ENCODE measurements at regions not wholly inside any gene's neighbourhood (a gene's known extent, or its start where the extent isn't known, plus 50 kb on each side); places are given as distances from the start of the nearest gene placed in this dataset.

GRCh38 chr4:66091786-66092185, 421.5 kb upstream of the EPHA5 start:
- no peaks in the 10 kb centered on the region for H3K27me3 ChIP-seq (ENCODE audit: control insufficient read depth, insufficient read depth, low read length)
- H3K4me3 ChIP-seq (ENCODE audit: low read depth, low read length): no peak overlapping the region
- no peak overlapping the region for H3K9ac ChIP-seq (ENCODE audit: low read depth, low read length)
- H3K4me1 ChIP-seq (ENCODE audit: control insufficient read depth, insufficient read depth, low read length): no peaks in the 10 kb centered on the region
- no peaks in the 10 kb centered on the region for H3K36me3 ChIP-seq (ENCODE audit: control insufficient read depth, insufficient read depth, low read length)
- no peaks in the 10 kb centered on the region for H3K9me3 ChIP-seq (ENCODE audit: control insufficient read depth, insufficient read depth, low read length)

GRCh38 chr4:66073961-66074360, 403.7 kb upstream of the EPHA5 start:
- no peak overlapping the region for H3K4me3 ChIP-seq (ENCODE audit: low read depth, low read length)
- no peaks in the 10 kb centered on the region for H3K36me3 ChIP-seq (ENCODE audit: control insufficient read depth, insufficient read depth, low read length)
- H3K27me3 ChIP-seq (ENCODE audit: control insufficient read depth, insufficient read depth, low read length): no peaks in the 10 kb centered on the region
- H3K4me1 ChIP-seq (ENCODE audit: control insufficient read depth, insufficient read depth, low read length): no peaks in the 10 kb centered on the region
- no peak overlapping the region for H3K9ac ChIP-seq (ENCODE audit: low read depth, low read length)
- no peaks in the 10 kb centered on the region for H3K9me3 ChIP-seq (ENCODE audit: control insufficient read depth, insufficient read depth, low read length)

GRCh38 chr4:66071911-66072310, 401.6 kb upstream of the EPHA5 start:
- no peaks in the 10 kb centered on the region for H3K36me3 ChIP-seq (ENCODE audit: control insufficient read depth, insufficient read depth, low read length)
- H3K9me3 ChIP-seq (ENCODE audit: control insufficient read depth, insufficient read depth, low read length): no peaks in the 10 kb centered on the region
- no peak overlapping the region for H3K9ac ChIP-seq (ENCODE audit: low read depth, low read length)
- H3K4me1 ChIP-seq (ENCODE audit: control insufficient read depth, insufficient read depth, low read length): no peaks in the 10 kb centered on the region
- H3K4me3 ChIP-seq (ENCODE audit: low read depth, low read length): no peak overlapping the region
- H3K27me3 ChIP-seq (ENCODE audit: control insufficient read depth, insufficient read depth, low read length): no peaks in the 10 kb centered on the region

- Histone ChIP-seq H3K36me3 (ENCODE audit: control insufficient read depth, insufficient read depth, low read length) (no peaks in the 10 kb centered on the region), H3K4me1 (ENCODE audit: control insufficient read depth, insufficient read depth, low read length) (no peaks in the 10 kb centered on the region), H3K9me3 (ENCODE audit: control insufficient read depth, insufficient read depth, low read length) (no peaks in the 10 kb centered on the region), H3K27me3 (ENCODE audit: control insufficient read depth, insufficient read depth, low read length) (no peaks in the 10 kb centered on the region), H3K9ac (ENCODE audit: low read depth, low read length) (no peak overlapping the region), H3K4me3 (ENCODE audit: low read depth, low read length) (no peak overlapping the region)
Measured at GRCh38 chr4:66062921-66063320, 392.6 kb upstream of the EPHA5 start.

- H3K36me3 ChIP-seq (ENCODE audit: control insufficient read depth, insufficient read depth, low read length): no peaks in the 10 kb centered on the region
- no peak overlapping the region for H3K9ac ChIP-seq (ENCODE audit: low read depth, low read length)
- H3K27me3 ChIP-seq (ENCODE audit: control insufficient read depth, insufficient read depth, low read length): no peaks in the 10 kb centered on the region
- H3K4me1 ChIP-seq (ENCODE audit: control insufficient read depth, insufficient read depth, low read length): no peaks in the 10 kb centered on the region
- H3K9me3 ChIP-seq (ENCODE audit: control insufficient read depth, insufficient read depth, low read length): no peaks in the 10 kb centered on the region
- H3K4me3 ChIP-seq (ENCODE audit: low read depth, low read length): no peak overlapping the region
Measured at GRCh38 chr4:66062044-66062443, 391.8 kb upstream of the EPHA5 start.

- Histone ChIP-seq H3K36me3 (ENCODE audit: control insufficient read depth, insufficient read depth, low read length) (no peaks in the 10 kb centered on the region), H3K4me1 (ENCODE audit: control insufficient read depth, insufficient read depth, low read length) (no peaks in the 10 kb centered on the region), H3K9me3 (ENCODE audit: control insufficient read depth, insufficient read depth, low read length) (no peaks in the 10 kb centered on the region), H3K4me3 (ENCODE audit: low read depth, low read length) (no peak overlapping the region), H3K9ac (ENCODE audit: low read depth, low read length) (no peak overlapping the region), H3K27me3 (ENCODE audit: control insufficient read depth, insufficient read depth, low read length) (no peaks in the 10 kb centered on the region)
Measured at GRCh38 chr4:66059556-66059955, 389.3 kb upstream of the EPHA5 start.

GRCh38 chr4:66059136-66059535, 388.8 kb upstream of the EPHA5 start:
- Histone ChIP-seq H3K9me3 (ENCODE audit: control insufficient read depth, insufficient read depth, low read length) (no peaks in the 10 kb centered on the region), H3K4me1 (ENCODE audit: control insufficient read depth, insufficient read depth, low read length) (no peaks in the 10 kb centered on the region), H3K27me3 (ENCODE audit: control insufficient read depth, insufficient read depth, low read length) (no peaks in the 10 kb centered on the region), H3K9ac (ENCODE audit: low read depth, low read length) (no peak overlapping the region), H3K36me3 (ENCODE audit: control insufficient read depth, insufficient read depth, low read length) (no peaks in the 10 kb centered on the region), H3K4me3 (ENCODE audit: low read depth, low read length) (no peak overlapping the region)

- no peaks in the 10 kb centered on the region for H3K36me3 ChIP-seq (ENCODE audit: control insufficient read depth, insufficient read depth, low read length)
- no peak overlapping the region for H3K9ac ChIP-seq (ENCODE audit: low read depth, low read length)
- H3K4me1 ChIP-seq (ENCODE audit: control insufficient read depth, insufficient read depth, low read length): no peaks in the 10 kb centered on the region
- no peaks in the 10 kb centered on the region for H3K27me3 ChIP-seq (ENCODE audit: control insufficient read depth, insufficient read depth, low read length)
- no peak overlapping the region for H3K4me3 ChIP-seq (ENCODE audit: low read depth, low read length)
- no peaks in the 10 kb centered on the region for H3K9me3 ChIP-seq (ENCODE audit: control insufficient read depth, insufficient read depth, low read length)
Measured at GRCh38 chr4:66055999-66056398, 385.7 kb upstream of the EPHA5 start.

- H3K9ac ChIP-seq (ENCODE audit: low read depth, low read length): no peak overlapping the region
- no peak overlapping the region for H3K4me3 ChIP-seq (ENCODE audit: low read depth, low read length)
- H3K27me3 ChIP-seq (ENCODE audit: control insufficient read depth, insufficient read depth, low read length): no peaks in the 10 kb centered on the region
- no peaks in the 10 kb centered on the region for H3K9me3 ChIP-seq (ENCODE audit: control insufficient read depth, insufficient read depth, low read length)
- H3K4me1 ChIP-seq (ENCODE audit: control insufficient read depth, insufficient read depth, low read length): no peaks in the 10 kb centered on the region
- no peaks in the 10 kb centered on the region for H3K36me3 ChIP-seq (ENCODE audit: control insufficient read depth, insufficient read depth, low read length)
Measured at GRCh38 chr4:66052426-66052825, 382.1 kb upstream of the EPHA5 start.

- Histone ChIP-seq H3K4me3 (ENCODE audit: low read depth, low read length) (no peak overlapping the region), H3K9ac (ENCODE audit: low read depth, low read length) (no peak overlapping the region), H3K4me1 (ENCODE audit: control insufficient read depth, insufficient read depth, low read length) (no peaks in the 10 kb centered on the region), H3K36me3 (ENCODE audit: control insufficient read depth, insufficient read depth, low read length) (no peaks in the 10 kb centered on the region), H3K27me3 (ENCODE audit: control insufficient read depth, insufficient read depth, low read length) (no peaks in the 10 kb centered on the region), H3K9me3 (ENCODE audit: control insufficient read depth, insufficient read depth, low read length) (no peaks in the 10 kb centered on the region)
Measured at GRCh38 chr4:66048861-66049260, 378.6 kb upstream of the EPHA5 start.

- H3K27me3 ChIP-seq (ENCODE audit: control insufficient read depth, insufficient read depth, low read length): no peaks in the 10 kb centered on the region
- no peaks in the 10 kb centered on the region for H3K36me3 ChIP-seq (ENCODE audit: control insufficient read depth, insufficient read depth, low read length)
- H3K9me3 ChIP-seq (ENCODE audit: control insufficient read depth, insufficient read depth, low read length): no peaks in the 10 kb centered on the region
- H3K4me1 ChIP-seq (ENCODE audit: control insufficient read depth, insufficient read depth, low read length): no peaks in the 10 kb centered on the region
- no peak overlapping the region for H3K9ac ChIP-seq (ENCODE audit: low read depth, low read length)
- H3K4me3 ChIP-seq (ENCODE audit: low read depth, low read length): no peak overlapping the region
Measured at GRCh38 chr4:66045913-66046312, 375.6 kb upstream of the EPHA5 start.

- Histone ChIP-seq H3K27me3 (ENCODE audit: control insufficient read depth, insufficient read depth, low read length) (no peaks in the 10 kb centered on the region), H3K9me3 (ENCODE audit: control insufficient read depth, insufficient read depth, low read length) (no peaks in the 10 kb centered on the region), H3K9ac (ENCODE audit: low read depth, low read length) (no peak overlapping the region), H3K4me1 (ENCODE audit: control insufficient read depth, insufficient read depth, low read length) (peaks cover 7% of the 10 kb centered on the region), H3K36me3 (ENCODE audit: control insufficient read depth, insufficient read depth, low read length) (no peaks in the 10 kb centered on the region), H3K4me3 (ENCODE audit: low read depth, low read length) (no peak overlapping the region)
Measured at GRCh38 chr4:66035701-66036100, 365.4 kb upstream of the EPHA5 start.

GRCh38 chr4:66034671-66035070, 364.4 kb upstream of the EPHA5 start:
- no peak overlapping the region for H3K9ac ChIP-seq (ENCODE audit: low read depth, low read length)
- H3K27me3 ChIP-seq (ENCODE audit: control insufficient read depth, insufficient read depth, low read length): no peaks in the 10 kb centered on the region
- H3K36me3 ChIP-seq (ENCODE audit: control insufficient read depth, insufficient read depth, low read length): no peaks in the 10 kb centered on the region
- H3K9me3 ChIP-seq (ENCODE audit: control insufficient read depth, insufficient read depth, low read length): no peaks in the 10 kb centered on the region
- peaks cover 7% of the 10 kb centered on the region for H3K4me1 ChIP-seq (ENCODE audit: control insufficient read depth, insufficient read depth, low read length)
- no peak overlapping the region for H3K4me3 ChIP-seq (ENCODE audit: low read depth, low read length)

All from iPS-15b (cell line).